Activated T-cell treated with anti-CD3 and anti-CD28 coated beads for 4 hours (primary cell): ENCODE measurements at regions not wholly inside any gene's neighbourhood (a gene's known extent, or its start where the extent isn't known, plus 50 kb on each side); places are given as distances from the start of the nearest gene placed in this dataset.

Source experiments
- DNase-seq: peaks from one replicate; pipeline ENCODE4 v3.0.0-alpha.2; 2020

DNA sequence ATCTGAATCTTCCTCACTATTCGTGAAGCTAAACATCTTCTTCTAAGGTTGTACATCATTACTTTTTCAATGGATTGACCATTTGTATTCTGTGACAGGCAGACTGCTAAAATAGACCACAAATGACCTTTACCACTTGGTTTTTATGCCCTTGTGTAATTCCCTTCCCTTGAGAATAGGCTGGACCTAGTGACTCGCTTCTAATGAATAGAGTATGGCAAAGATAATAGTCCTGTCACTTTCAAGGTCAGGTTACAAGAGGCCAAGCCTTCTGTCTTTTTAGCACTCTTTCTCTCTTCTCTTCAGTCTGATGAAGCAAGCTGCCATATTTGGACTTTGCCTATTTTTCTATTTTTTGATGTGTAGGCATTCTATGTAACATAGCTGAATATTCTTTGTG is 492.9 kb downstream of the SOX6 start:
- DNase-seq = no peak

DNA sequence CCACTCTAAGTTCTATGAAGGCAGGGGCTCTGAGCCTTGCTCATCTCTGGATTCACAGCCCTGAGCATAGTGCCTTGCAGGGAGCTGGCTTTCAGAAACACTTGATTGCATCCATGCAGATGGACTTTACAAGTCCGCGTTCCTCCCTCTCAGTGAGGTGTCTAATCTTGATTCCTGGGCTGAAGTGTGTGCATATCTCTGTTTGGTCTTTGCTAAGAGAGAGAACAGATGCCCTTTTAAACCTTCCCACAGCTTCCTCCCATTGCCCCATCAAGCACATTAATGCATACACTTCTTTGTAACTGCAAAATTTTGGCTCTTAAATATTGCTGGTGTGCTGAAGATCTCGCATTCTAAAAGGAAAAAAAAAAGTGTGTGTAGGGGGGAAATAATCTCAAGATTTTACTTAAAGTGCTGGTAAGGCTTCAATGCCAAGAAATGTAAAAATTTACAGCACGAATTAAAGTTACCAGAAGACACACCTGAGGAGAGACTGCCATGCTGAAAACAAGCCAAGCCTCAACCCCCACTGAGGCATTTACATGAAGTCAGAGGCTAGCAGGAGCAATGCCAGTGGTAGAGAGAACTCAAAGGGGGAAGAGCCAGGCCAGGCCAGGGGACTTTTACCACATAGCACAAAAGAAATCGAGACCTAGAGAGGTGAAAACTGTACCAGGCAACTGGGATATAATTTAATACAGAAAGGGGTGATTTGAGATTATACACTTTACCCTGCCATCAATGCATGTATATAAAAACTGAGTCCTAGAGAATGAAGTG is 492.1 kb downstream of the SOX6 start:
- no peak for DNase-seq

DNA sequence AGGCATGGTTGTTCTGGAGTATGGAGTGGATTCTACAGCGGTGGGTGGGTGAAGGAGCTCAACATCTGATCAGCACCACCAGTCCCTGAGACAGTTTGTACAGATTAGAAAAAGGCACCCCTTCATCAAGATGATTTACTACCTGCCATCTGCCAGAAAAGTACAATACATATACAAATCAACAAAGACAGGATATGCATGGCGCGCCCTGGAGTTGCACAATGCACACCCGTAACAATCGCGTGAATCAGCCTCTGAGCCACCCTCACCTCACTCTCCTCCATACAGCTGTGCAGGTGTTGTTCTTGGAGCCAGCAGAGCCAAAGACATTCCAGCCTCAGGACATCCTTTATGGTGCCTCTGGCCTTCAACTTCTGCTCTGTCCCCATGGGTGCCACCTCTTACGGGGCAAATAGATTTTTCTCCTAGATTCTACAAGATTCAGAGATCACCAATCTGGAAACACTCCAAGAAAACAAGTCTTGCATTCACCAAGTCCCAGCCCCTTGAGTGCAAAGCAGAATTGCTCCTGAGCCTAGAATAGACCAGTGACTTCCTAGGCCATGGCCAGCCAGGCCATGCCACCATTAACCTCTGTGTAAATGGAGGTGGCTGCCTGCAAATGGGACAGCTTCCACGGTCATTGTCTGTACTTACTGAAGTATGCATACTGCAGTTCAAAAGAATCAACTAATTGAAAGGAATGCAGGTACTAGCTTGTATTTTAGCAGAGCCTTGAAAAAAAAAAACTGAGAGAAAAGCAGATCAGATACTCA is 490.9 kb downstream of the SOX6 start:
- no peak for DNase-seq

GRCh38 chr11:15867871-15868270 is 488.5 kb downstream of the SOX6 start:
- no peak for DNase-seq

- DNase-seq = no peak
Observed at GRCh38 chr11:15870911-15871310, 485.4 kb downstream of the SOX6 start.

- DNase-seq = no peak
Observed at GRCh38 chr11:15871904-15872626, 484.3 kb downstream of the SOX6 start.

DNA sequence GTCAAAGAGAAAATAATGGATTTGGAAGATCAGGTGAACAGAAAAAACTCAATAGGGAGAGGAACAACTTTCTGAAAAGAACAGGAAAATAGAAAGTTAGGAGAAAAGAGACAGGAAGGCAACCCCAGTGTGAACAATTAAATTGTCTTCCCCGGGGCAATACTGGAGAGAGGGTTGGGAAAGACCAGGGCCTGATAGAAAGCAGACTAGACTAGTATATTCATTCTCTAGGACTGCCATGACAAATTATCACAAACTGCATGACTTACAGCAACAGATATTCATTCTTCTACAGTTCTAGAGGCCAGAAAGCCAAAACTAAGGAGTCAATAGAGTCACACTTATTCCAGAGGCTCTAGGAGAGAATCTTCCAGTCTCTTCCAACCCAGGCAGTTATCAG is 482.8 kb downstream of the SOX6 start:
- no peak for DNase-seq

DNA sequence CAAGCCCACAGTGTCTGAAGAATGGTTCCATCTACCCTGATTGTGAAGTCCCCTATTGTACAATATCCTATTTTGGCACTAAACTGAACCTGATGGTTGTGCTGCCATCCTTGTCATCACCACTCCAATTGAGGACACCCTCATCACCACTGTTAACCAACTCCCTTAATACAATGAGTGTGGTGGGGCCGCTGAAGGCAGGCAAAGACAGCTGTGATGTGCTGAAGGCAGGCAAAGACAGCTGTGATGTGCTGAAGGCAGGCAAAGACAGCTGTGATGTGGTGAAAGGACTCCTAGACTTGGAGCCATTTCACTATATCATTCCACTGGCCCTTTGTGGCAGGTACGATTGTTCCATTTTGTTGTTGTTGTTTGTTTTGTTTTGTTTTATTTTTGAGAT is 481.6 kb downstream of the SOX6 start:
- no peak for DNase-seq

DNA sequence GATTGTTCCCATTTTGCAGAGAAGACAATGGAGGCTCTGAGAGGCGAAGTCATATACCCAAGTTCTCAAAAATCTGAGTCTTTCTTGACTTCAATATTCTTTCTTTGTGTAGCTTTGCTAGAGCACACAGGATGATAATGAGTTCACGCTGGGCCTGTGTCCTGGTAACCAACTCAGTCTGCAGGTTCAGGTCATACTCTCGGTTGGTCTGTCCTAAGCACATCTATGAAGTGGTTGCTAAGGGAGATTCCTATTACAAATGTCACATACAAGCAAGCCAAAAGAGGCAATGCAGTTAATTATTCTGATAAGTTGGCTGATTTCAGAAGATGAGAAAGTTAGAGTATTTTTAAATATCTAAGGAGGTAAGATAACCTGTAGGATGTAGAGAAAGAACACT is 481.0 kb downstream of the SOX6 start:
- DNase-seq = no peak

GRCh38 chr11:15875943-15876342 is 480.4 kb downstream of the SOX6 start:
- no peak for DNase-seq

DNA sequence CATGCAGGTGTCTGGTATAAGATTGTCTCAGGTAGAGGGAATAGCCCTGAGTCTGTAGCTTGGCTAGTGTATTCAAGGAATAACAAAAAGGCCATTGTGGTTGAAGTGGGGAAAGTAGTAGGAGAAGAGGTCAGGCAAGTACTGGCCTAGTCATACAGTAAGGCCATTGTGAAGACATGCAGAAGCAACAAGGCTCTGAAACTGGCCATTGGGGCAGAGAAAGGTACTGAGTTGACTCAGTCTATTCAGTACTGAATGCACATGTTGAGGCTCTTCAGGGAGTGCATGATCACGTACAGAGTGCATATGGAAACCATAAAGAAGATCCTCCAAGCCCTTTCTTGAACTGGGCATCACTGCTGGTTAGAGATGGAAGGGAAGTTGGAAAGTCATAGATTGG is 477.6 kb downstream of the SOX6 start:
- no peak for DNase-seq

DNA sequence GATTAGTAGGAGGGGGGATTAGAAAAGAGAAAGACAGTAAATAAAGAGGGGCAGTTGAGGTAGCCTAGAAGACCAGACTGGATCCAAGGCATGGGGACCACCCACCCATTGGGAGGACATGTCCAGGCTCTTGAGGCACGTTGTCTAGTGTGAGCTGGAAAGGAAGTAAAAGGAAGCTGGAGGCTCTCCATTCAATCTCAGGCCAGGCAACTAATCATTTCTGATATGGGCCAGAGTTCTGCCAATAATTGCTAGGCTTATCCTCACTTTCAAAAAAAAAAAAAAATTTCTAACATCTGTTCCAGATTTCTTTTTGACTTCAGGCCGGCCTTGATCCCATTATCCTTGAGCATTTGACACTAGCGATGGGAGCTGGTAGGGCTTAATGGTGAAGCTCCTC is 476.1 kb downstream of the SOX6 start:
- no peak for DNase-seq

DNA sequence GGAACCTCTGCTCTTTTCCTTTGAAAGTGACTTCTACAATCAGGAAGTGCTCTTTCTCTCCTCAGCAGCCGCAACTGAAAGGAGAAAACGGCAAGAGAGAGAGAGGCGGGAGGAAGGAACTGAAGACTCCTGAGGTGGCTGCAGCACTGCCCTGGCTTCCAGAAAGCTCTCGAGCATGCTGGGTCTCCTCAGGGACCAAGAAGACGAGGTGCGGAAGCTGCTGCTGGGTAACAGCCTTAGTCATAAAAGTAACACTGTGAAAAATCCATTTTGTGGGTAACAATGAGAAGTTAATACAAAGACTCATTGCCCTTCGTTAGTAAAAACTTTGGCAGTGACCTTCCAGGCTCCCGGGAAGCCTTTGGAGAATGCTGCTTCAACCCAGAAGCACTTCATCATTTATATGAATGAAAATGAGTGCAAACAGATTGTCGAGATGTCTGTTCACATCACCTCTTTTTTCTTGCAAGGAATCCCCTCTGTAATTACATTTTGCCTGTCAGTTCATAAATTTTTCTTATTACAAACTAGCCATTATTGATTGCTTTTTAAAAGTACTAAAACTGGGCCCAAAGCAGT is 473.4 kb downstream of the SOX6 start:
- DNase-seq = no peak

- DNase-seq = no peak
Observed at GRCh38 chr11:15883455-15883920, 472.9 kb downstream of the SOX6 start.

DNA sequence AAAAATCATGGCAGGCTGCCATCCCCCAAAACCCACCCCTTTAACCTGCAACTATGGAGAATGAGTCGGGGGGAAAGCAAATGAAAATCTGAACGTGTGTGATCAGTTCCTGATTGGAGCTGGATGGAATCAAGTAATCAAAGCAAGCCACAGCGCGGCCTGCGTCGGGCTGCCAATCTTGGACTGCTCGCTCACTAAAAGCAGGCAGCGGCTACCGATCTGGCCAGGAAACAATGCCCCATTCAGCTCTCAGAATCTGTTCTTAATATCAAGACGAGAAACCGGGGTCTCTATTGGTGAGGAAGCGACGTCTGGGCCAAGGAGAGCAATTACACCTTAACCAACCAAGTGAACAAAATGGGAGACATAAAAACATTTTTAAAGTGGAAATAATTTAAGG is 472.2 kb downstream of the SOX6 start:
- DNase-seq = no peak

DNA sequence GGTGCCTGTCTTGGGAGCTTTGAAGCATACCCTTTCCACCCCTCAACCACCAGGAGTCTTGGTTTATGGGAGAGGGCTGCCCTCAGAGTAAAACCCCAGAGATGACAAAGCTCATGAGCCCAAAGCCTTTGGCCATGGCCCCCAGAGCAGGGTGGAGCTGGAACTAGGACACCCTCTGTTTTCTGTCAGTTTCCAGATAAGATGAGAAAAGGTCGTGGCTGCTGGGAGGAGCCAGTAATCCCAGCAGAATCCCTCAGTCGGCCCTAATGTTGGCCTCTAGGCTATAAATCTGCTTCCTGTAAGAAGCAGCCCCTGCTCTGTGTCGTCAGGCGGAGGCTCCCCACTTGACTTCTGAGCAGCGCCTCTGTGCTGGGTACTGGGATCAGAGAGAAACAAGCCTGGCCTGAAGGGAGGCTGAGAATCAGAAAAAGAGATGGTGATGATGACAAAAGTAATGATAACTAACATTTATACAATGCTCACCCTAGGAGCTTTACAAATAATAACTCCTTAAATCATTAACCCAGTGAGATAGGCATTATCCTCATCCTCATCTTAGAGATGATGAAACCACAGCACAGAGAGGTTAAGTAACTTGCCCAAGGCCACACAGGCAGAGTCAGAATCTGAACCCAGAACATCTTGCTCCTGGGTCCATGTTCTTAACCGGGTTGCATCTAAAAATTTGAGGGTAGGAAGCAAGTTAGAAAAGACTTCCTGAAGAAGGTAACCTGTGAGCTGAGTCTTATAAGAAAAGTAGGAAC is 471.4 kb downstream of the SOX6 start:
- no peak for DNase-seq

- DNase-seq = no peak
Observed at GRCh38 chr11:15885854-15886253, 470.5 kb downstream of the SOX6 start.

DNA sequence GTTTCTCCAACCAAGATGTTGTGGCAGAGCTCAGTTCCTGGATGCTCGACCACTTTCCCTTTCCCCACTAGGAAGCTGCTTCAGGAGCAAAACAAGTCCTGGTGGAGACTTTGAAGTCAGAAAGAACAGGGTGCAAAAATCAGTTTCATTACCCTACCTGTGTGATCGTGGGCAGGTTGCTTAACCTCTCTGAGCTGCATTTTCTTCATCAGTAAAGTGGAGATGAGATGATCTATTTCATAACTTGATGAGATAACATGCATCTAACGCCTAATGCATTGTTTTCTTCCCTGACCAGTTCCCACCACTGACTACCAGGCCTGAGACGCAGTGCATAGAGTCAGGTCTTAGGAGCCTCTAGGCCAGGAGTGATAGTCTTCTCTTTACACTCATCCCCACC is 470.0 kb downstream of the SOX6 start:
- DNase-seq = no peak

DNA sequence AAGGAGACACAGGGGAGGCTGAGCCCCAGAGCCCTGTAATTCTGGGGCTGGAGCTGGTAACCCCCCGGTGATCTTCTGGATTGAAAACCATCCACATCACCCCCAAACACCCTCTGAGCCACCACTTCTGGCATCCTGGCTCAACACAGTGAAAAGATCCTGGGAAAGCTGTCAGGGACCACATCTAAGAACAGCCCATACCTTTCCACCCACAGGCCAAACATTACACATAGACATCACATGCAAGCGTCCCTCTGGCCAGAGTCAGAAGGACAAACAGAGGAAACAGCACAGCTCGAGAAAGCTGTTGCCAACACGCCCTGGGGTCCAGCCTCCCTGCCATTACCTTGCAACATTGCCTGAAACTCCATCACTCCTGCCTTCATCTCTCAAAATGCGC is 469.5 kb downstream of the SOX6 start:
- no peak for DNase-seq

DNA sequence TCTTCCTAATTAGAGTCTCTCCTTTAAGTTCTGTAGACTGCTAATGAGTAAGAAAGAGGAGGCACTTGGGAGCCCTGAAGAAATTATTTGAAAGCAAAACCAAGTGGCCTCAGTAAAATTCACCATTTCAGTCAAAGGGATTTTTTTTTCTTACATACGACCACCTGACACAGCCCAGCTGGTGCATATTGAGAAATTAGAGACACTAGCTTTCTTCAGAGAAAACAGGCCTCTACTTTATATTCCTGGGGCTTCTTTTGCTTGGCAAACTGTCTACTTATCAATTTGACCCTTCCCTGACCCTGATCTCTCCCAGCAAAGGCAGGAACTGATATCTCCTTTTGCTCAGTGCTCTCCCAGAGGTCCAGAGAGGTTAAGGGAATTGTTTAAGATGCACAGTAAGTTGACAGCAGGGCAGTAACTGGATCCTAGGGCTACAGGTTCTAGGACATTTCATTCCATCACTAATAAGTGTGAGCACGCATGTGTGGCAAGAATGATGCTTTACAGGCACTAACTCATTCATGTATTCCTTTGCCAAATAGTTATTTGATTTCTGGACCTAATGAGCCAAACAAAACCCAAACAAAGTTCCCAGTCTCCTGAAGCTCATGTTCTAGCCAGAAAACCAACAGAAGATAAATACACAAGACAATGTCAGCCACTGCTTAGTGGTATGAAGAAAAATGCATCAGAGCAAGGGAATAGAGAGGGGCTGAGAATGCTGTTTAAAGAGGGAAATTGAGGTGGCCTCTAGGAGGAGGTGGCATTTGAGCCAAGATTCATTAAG is 467.6 kb downstream of the SOX6 start:
- no peak for DNase-seq

DNA sequence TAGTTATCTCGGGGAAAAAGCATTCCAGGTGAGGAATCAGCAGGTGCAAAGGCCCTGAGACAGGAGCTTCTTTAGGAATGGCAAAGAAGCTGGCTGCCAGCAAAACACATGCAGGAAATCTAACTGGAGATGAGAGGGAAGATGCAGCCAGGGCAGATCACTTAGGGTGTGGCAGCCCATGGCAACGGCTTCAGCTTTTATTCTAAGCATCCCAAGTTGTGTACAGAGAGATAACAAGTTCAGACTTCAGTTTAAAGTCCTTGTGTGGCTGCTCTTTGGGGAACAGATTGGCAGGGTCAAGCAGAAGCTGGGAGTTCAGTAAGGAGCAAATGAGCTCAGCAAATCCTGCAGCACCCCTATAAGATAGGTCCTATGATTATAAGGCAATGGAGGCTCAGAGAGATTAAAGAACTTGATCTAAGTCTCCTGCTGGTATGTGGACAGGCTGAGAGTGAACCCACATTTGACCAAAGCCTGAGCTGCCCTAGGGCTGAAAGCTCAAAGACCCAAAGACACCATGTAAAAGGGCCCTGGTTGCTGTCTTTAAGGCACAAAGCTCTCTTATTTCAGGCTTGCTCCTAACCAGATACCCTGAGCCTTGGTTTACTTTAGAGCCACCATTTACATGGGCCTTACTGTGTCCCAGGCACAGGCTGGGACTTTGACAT is 466.8 kb downstream of the SOX6 start:
- DNase-seq = no peak
